ACHN (cell line): ENCODE measurements at regions not wholly inside any gene's neighbourhood (a gene's known extent, or its start where the extent isn't known, plus 50 kb on each side); places are given as distances from the start of the nearest gene placed in this dataset.
"Not testable (repeated sequence)": the region's sequence is repeated elsewhere in the genome, so short reads cannot be mapped to it uniquely, and the experiment has no call there.

Experiments used
- DNase-seq: peaks from one replicate; pipeline ENCODE4 v3.0.0-alpha.2; 2015
- in situ Hi-C: cut with HindIII; loops from 2 replicates; pipeline ENCODE4 v1.10.0; 2017; ENCODE audit warnings: low sequenced_read_pairs, low pct_ligation_motif_present, low pct_unique_long_range_greater_than_20kb

GRCh38 chr2:66255867-66256266 is 179.1 kb upstream of the MEIS1 start:
- in situ Hi-C loops = no loop called here
- DNase-seq = no peak

GRCh38 chr2:66255136-66255535 is 179.8 kb upstream of the MEIS1 start:
- in situ Hi-C loops = no loop called here
- no peak for DNase-seq

GRCh38 chr2:66253066-66253465 is 181.9 kb upstream of the MEIS1 start:
- in situ Hi-C loops = no loop called here
- no peak for DNase-seq

- DNase-seq = no peak
- in situ Hi-C loops = no loop called here
These were observed 182.8 kb upstream of the MEIS1 start for GRCh38 chr2:66252109-66252508.

GRCh38 chr2:66251573-66251972 is 183.4 kb upstream of the MEIS1 start:
- in situ Hi-C loops = no loop called here
- DNase-seq = no peak

GRCh38 chr2:66249089-66249488 is 185.8 kb upstream of the MEIS1 start:
- in situ Hi-C loops, DNase-seq: not testable (repeated sequence)

- not testable (repeated sequence) for DNase-seq
These were observed 191.1 kb upstream of the MEIS1 start for GRCh38 chr2:66243809-66244208.

GRCh38 chr2:66242888-66243287 is 192.0 kb upstream of the MEIS1 start:
- in situ Hi-C loops = not testable (repeated sequence)

More at GRCh38 chr2:66243809-66244208, 191.1 kb upstream of the MEIS1 start:
- in situ Hi-C loops = not testable (repeated sequence)

GRCh38 chr2:66242099-66242789 is 192.7 kb upstream of the MEIS1 start:
- in situ Hi-C loops = no loop called here
- no peak for DNase-seq

More at GRCh38 chr2:66242888-66243287, 192.0 kb upstream of the MEIS1 start:
- DNase-seq = not testable (repeated sequence)

GRCh38 chr2:66240286-66240685 is 194.6 kb upstream of the MEIS1 start:
- in situ Hi-C loops = no loop called here
- DNase-seq = no peak

GRCh38 chr2:66239655-66240054 is 195.3 kb upstream of the MEIS1 start:
- DNase-seq = no peak
- in situ Hi-C loops = no loop called here

- in situ Hi-C loops = no loop called here
These were observed 197.0 kb upstream of the MEIS1 start for GRCh38 chr2:66237803-66238379.

GRCh38 chr2:66236816-66237802 is 197.8 kb upstream of the MEIS1 start:
- in situ Hi-C loops = no loop called here
- DNase-seq = no peak

More at GRCh38 chr2:66237803-66238379, 197.0 kb upstream of the MEIS1 start:
- DNase-seq = no peak

- DNase-seq = no peak
- in situ Hi-C loops = no loop called here
These were observed 198.7 kb upstream of the MEIS1 start for GRCh38 chr2:66236067-66236685.

- in situ Hi-C loops = no loop called here
- no peak for DNase-seq
These were observed 199.5 kb upstream of the MEIS1 start for GRCh38 chr2:66235428-66235827.

GRCh38 chr2:66233981-66234380 is 200.9 kb upstream of the MEIS1 start:
- in situ Hi-C loops = no loop called here
- DNase-seq = no peak

- in situ Hi-C loops = no loop called here
- no peak for DNase-seq
These were observed 206.8 kb upstream of the MEIS1 start for GRCh38 chr2:66228128-66228547.

GRCh38 chr2:66217039-66217585 is 217.8 kb upstream of the MEIS1 start:
- no peak for DNase-seq
- in situ Hi-C loops = no loop called here
